Progenitor cell of endocrine pancreas (in vitro differentiated cells): ENCODE measurements at regions not wholly inside any gene's neighbourhood (a gene's known extent, or its start where the extent isn't known, plus 50 kb on each side); places are given as distances from the start of the nearest gene placed in this dataset.

Experiments used
- DNase-seq: peaks from one replicate; pipeline ENCODE4 v3.0.0; 2021; ENCODE audit warnings: low spot score; ENCODE audit not compliant: unreplicated experiment
- H3K27ac Mint-ChIP-seq: 2 replicates; pipeline ENCODE4 v1.8.0; 2021; ENCODE audit warnings: mild to moderate bottlenecking, moderate library complexity, mixed read lengths
- H3K27me3 Mint-ChIP-seq: 2 replicates; pipeline ENCODE4 v1.8.0; 2021; ENCODE audit warnings: mixed read lengths
- H3K36me3 Mint-ChIP-seq: 2 replicates; pipeline ENCODE4 v1.8.0; 2022; ENCODE audit warnings: mixed read lengths; ENCODE audit not compliant: insufficient read depth
- H3K4me1 Mint-ChIP-seq: 2 replicates; pipeline ENCODE4 v1.8.0; 2021; ENCODE audit warnings: low read depth, mixed read lengths
- H3K4me3 Mint-ChIP-seq: 2 replicates; pipeline ENCODE4 v1.8.0; 2021; ENCODE audit warnings: low read depth, mild to moderate bottlenecking, moderate library complexity, mixed read lengths
- H3K9me3 Mint-ChIP-seq: 2 replicates; pipeline ENCODE4 v1.8.0; 2021; ENCODE audit warnings: low read depth, mixed read lengths
- TF ChIP-seq, protein P1 (sequence below): fragments of 200-600 bp; sonication (generic); IDR thresholded peaks from one replicate; pipeline ENCODE4 v1.5.0; 2021; ENCODE audit warnings: antibody characterized with exemption, mild to moderate bottlenecking; ENCODE audit not compliant: unreplicated experiment

DNA sequence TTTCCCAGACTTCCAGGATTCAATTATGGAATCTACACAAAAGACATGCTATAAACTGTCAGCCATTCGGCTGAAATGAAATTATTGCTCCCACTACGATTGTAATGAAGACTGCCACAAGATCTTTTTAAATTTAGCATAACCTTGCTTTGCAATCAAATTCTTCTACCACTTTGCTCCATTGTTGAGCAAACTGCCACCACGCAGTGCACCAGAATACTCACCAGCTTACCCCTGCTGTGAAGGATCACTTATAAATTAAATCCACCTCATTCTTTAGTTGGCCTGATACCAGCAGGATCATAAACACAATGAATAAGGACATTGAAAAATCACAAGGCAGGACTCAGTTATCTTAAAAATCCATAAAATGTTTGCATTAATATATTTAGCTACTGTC lies 116.4 kb upstream of the PRNP start:
- no peak for DNase-seq
- no peak overlapping the region for H3K4me3 Mint-ChIP-seq
- peaks cover 2% of the 10 kb centered on the region for H3K9me3 Mint-ChIP-seq
- TF ChIP-seq, protein P1, sequence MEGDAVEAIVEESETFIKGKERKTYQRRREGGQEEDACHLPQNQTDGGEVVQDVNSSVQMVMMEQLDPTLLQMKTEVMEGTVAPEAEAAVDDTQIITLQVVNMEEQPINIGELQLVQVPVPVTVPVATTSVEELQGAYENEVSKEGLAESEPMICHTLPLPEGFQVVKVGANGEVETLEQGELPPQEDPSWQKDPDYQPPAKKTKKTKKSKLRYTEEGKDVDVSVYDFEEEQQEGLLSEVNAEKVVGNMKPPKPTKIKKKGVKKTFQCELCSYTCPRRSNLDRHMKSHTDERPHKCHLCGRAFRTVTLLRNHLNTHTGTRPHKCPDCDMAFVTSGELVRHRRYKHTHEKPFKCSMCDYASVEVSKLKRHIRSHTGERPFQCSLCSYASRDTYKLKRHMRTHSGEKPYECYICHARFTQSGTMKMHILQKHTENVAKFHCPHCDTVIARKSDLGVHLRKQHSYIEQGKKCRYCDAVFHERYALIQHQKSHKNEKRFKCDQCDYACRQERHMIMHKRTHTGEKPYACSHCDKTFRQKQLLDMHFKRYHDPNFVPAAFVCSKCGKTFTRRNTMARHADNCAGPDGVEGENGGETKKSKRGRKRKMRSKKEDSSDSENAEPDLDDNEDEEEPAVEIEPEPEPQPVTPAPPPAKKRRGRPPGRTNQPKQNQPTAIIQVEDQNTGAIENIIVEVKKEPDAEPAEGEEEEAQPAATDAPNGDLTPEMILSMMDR = no peak
- no peak overlapping the region for H3K27ac Mint-ChIP-seq
- no peaks in the 10 kb centered on the region for H3K4me1 Mint-ChIP-seq
- no peaks in the 10 kb centered on the region for H3K36me3 Mint-ChIP-seq
- peaks cover 10% of the 10 kb centered on the region for H3K27me3 Mint-ChIP-seq

DNA sequence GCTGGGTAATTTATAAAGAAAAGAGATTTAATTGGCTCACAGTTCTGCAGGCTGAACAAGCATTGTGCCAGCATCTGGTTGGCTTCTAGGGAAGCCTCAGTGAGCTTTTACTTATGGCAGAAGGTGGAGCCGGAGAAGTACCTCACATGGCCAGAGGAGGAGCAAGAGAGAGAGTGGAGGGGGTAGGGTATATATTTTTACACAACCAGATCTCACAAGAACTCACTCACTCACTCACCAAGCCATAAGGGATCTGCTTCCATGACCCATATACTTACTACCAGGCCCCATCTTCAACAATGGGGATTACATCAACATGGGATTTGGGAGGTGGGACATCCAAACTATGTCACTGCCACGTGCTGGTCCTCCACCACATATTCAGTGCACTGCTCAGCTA lies 117.2 kb upstream of the PRNP start:
- Mint-ChIP-seq H3K4me3 (no peak overlapping the region), H3K27me3 (peaks cover 16% of the 10 kb centered on the region), H3K4me1 (no peaks in the 10 kb centered on the region), H3K9me3 (peaks cover 2% of the 10 kb centered on the region), H3K36me3 (no peaks in the 10 kb centered on the region), H3K27ac (no peak overlapping the region)
- TF ChIP-seq, protein P1 = peak; percentile 33
- DNase-seq = no peak

DNA sequence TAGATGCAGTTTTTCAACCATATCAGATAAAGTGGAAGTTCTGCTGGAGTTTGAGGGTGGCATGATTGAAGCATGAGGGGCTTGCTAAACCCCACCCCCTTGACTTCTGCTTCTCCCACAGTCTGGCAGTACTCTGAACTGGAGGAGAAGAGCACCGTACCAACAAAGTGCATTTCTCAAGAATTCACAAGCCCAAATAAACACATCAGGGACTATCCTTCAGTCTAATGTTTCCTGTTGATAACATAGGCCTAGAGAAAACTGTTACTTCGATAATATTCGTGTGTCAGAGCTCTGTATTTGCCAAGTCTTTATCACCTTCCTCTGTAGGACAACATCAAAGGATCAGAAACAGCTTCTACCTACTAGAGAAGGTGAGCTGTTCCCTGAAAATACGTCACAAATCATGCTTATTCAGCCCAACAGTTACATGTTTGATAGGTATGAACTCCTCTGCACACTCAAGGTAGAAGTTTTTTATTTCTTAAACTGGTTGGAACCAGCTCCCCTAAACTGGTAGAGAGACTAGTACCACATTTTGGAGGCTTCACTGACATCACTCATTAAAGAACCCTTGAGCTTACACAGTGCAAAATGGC lies 117.8 kb upstream of the PRNP start:
- no peak overlapping the region for H3K27ac Mint-ChIP-seq
- no peaks in the 10 kb centered on the region for H3K4me1 Mint-ChIP-seq
- TF ChIP-seq, protein P1 = no peak
- H3K4me3 Mint-ChIP-seq = no peak overlapping the region
- H3K27me3 Mint-ChIP-seq = peaks cover 18% of the 10 kb centered on the region
- H3K9me3 Mint-ChIP-seq = peaks cover 5% of the 10 kb centered on the region
- no peak for DNase-seq
- H3K36me3 Mint-ChIP-seq = no peaks in the 10 kb centered on the region

DNA sequence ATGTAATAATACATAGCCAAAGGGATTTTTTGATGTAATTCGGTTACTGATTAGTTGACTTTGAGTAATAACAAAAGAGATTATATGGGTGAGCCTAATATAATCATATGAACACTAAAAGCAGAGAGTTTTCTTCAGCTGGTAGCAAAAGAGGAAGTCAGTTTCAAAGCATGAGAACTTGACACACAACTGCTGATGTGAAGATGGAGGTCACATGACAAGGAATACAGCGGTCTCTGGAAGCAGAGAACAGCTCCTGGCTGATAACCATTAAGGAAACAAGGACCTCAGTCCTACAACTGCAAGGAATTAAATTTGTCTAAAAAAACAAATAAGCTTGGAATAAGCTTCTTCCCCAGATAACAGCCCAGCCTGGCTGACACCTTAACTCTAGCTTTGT lies 119.1 kb upstream of the PRNP start:
- Mint-ChIP-seq H3K27me3 (peaks cover 15% of the 10 kb centered on the region), H3K27ac (no peak overlapping the region), H3K4me1 (no peaks in the 10 kb centered on the region), H3K4me3 (no peak overlapping the region), H3K36me3 (no peaks in the 10 kb centered on the region), H3K9me3 (peaks cover 5% of the 10 kb centered on the region)
- DNase-seq = no peak
- TF ChIP-seq, protein P1 = no peak

DNA sequence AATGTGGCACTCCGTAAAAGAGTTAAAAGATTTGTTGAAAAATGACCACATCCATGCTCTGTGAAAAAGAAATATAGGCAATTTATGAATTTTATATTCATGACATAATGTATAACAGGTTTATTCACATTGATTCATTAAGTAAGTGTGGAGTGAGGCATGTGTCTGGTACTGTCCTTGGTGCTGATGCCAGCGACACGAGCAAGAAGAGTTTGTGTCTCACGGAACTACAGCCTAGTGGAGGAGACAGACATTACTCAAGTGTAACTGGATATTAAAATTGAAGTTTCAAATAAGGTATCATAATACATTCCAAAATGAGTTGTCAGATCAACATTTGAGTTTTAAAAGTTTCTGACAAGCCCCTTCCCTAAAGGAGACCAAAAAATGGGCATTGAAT lies 122.7 kb upstream of the PRNP start:
- Mint-ChIP-seq H3K9me3 (peaks cover 5% of the 10 kb centered on the region), H3K4me1 (no peaks in the 10 kb centered on the region), H3K27ac (no peak overlapping the region), H3K4me3 (no peak overlapping the region), H3K27me3 (peaks cover 24% of the 10 kb centered on the region), H3K36me3 (no peaks in the 10 kb centered on the region)
- TF ChIP-seq, protein P1 = peak; percentile 34
- DNase-seq = peak; percentile 29
